GM19240 (cell line): ENCODE measurements at regions not wholly inside any gene's neighbourhood (a gene's known extent, or its start where the extent isn't known, plus 50 kb on each side); places are given as distances from the start of the nearest gene placed in this dataset.

ENCODE experiments used
- DNase-seq: peaks from one replicate; pipeline ENCODE4 v3.0.0; 2011; ENCODE audit warnings: low spot score; ENCODE audit not compliant: insufficient read length

GRCh38 chr19:30169196-30169900 is 202.8 kb upstream of the ZNF536 start:
- no peak for DNase-seq

- no peak for DNase-seq
Measured at GRCh38 chr19:30170081-30170480, 202.1 kb upstream of the ZNF536 start.

GRCh38 chr19:30170495-30171137 is 201.6 kb upstream of the ZNF536 start:
- DNase-seq: no peak

DNA sequence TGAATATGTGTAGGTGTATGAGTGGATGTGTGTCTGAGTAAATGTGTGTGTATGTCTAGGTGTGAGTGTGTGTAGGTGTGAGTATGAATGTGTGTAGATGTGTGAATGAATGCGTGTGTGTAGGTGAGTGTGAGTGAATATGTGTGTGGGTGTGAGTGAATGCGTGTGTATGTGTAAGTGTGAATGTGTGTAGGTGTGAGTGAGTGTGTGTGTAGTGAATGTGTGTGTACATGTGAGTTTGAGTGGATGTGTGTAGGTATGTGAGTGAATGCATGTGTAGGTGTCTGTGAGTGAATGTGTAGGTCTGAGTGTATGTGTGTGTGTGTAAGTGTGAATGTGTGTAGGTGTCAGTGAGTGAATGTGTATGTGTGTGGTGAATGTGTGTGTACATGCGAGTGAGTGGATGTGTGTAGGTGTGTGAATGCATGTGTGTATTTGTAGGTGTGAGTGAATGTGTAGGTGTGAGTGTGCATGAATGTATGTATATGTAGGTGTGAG is 201.0 kb upstream of the ZNF536 start:
- DNase-seq: no peak

GRCh38 chr19:30171795-30172612 is 200.2 kb upstream of the ZNF536 start:
- DNase-seq: no peak

- DNase-seq: no peak
Measured at GRCh38 chr19:30172613-30173242, 199.5 kb upstream of the ZNF536 start.

GRCh38 chr19:30173593-30174356 is 198.4 kb upstream of the ZNF536 start:
- no peak for DNase-seq

GRCh38 chr19:30174357-30174645 is 197.9 kb upstream of the ZNF536 start:
- no peak for DNase-seq

DNA sequence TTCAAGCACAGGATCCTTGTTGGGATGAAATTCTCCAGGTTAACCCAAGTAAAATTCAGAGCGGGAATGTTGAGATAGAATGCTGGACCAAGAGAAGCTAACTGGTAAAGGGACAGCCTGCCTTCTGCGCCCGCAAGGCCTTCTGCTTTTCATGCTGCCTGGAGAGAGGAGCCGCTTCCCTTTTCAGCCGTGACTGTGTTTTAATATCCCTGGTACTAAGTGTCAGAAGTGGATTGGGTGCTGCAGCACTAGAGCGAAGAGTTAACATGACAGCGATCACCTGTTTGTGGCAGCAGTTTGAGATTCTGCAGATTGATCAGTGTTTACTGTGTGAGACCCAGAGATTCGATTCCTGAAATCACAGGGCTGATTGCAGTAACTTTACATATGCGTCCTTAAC is 197.4 kb upstream of the ZNF536 start:
- no peak for DNase-seq

GRCh38 chr19:30175987-30176386 is 196.2 kb upstream of the ZNF536 start:
- no peak for DNase-seq

DNA sequence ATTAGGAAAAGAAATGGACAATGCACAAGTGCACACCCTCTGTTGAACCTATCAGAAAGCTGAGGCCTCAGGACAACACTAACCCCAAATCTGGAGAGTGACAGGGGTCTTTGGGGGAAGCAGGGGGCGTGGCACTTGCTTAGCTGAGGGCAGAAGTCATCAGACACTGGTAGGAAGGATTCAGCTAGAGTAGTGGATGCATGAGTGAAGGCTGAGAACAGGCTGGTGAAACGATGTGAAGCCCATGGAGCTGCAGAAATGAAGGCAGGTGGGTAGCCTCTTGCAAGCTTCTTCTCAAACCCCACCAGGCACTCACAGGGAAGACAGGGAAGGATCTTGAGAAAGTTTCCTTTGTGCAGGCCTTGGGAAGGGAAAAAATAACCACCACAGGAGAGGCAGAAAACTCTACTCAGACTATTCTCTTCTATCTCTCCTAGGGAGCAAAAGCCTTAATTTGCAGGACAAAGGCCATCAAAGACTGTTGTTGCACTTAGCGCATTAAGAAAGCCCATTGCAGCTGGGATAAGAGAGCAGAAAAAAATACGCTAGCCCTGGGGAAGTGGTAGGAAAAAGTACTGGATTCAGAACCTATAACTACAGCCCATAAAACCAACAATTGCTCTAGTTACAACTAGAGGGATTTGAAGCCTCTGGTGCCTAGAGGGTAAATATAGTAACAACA is 193.3 kb upstream of the ZNF536 start:
- no peak for DNase-seq

DNA sequence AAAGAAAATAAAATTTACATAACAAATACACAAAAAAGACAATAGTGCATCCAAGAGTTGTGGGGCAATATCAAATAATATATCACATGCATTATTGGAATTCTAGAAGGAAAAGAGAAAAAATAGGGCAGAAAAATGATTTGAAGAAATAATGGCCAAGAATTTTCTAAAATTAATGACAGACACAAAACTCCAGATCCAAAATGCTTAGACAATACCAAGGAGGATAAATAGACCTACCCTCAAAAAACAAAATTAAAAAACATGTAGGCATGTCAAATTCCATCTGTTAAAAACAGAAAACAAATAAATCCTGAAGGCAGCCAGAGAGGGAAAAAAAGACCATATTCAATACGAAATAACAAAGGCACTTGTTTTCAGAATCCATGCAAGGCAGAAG is 191.5 kb upstream of the ZNF536 start:
- no peak for DNase-seq

DNA sequence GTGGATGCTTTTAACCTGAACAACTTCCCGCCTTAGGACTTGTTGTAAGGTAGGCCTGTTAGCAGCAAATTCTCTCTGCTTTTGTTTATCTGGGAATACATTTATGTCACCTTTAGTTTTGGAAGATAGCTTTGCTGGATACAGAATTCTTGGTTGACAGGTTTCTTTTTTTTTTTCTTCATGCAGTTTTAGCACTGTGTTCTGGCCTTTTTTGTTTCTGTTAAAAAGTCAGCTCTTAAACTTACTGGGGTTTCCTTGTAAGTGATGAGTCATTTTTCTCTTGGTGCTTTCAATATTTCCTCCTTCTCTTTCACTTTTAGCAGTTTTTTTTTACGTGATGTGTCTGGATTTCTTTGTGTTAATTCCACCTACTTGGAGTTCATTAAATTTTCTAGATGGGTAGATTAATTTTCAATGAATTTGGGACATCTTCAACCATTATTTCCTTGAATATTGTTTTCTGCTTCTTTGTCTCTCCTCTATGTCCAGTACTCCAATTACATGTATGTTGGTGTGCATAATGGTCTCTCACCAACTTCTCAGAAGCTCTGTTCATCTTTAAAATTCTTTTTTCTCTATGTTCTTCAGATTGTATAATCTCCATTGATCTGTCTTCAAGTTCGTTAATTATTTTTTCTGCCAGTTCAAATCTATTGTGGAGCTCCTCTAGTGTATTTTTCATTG is 188.2 kb upstream of the ZNF536 start:
- no peak for DNase-seq

- DNase-seq: no peak
Measured at GRCh38 chr19:30202060-30202600, 170.1 kb upstream of the ZNF536 start.

DNA sequence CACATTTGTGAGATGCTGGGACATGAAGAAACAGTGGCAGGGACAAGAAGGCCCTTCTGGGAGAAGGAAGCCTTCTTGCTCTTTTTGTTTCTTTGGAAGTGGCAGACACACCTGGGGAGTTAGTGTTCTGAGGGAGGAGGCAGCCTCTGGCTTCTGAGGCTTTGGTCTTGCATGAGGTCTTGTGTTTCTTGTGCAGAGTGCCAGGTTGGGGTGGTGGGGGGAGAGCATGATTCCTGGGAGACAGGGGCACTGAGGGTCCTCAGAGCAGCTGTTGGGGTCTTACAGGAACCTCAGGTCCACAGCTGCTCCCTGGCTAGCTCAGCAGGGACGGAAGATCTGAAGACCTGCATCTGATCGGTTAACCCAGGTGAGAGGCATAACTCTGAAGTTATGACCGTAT is 167.5 kb upstream of the ZNF536 start:
- DNase-seq: no peak

DNA sequence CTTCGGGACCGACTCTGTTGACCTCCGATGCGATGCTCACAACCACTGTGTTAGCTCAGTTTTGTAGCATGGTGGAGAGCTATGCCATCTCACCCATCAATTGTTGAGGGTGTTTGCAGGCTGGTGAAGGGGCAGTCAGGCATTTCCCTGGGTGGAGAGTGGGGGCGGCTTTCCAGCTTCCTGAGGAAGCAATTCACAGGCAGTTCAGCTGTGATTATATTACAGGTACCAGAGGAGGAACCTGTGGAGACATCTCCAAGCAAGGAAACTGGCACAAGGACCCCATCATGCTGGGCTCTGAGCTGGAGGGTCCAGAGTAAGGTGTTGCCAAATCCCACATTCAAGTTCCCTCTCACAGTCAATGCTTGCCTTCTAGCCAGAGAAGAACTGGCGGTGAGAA is 166.0 kb upstream of the ZNF536 start:
- no peak for DNase-seq

DNA sequence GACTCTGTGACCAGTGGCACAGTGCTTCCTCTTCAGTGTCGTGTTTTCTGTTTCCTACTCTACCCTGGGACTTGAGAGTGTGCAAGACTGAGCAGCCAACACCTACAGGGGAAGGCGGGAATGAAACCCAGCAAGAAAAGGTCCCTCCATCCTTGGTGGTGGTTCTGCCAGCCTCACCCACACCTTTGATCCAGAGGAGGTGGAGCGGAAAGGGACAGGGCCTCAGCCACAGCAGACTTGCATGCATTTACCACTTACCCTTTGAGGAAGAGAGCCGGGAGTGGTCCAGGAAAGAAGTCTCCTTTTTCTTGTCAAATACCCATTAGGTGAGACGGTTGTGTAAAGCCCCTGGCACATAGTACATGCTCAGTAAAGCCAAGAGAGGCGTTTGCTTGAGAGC is 164.8 kb upstream of the ZNF536 start:
- no peak for DNase-seq

GRCh38 chr19:30208436-30209060 is 163.6 kb upstream of the ZNF536 start:
- DNase-seq: no peak
